MM.1S (cell line): ENCODE measurements at regions not wholly inside any gene's neighbourhood (a gene's known extent, or its start where the extent isn't known, plus 50 kb on each side); places are given as distances from the start of the nearest gene placed in this dataset.

Experiments used
- DNase-seq: peaks from one replicate; pipeline ENCODE4 v3.0.0-alpha.2; 2015
- H2AFZ ChIP-seq: fragments of 300-600 bp; sonication (generic); 2 replicates; pipeline ENCODE4 v1.6.0; 2016; ENCODE audit warnings: antibody characterized with exemption, low read length
- H3F3A ChIP-seq: fragments of 300-600 bp; sonication (generic); 2 replicates; pipeline ENCODE4 v1.6.1; 2016; ENCODE audit warnings: mild to moderate bottlenecking, antibody characterized with exemption, low read length, moderate library complexity, mixed read lengths; ENCODE audit not compliant: insufficient read depth
- H3K27ac ChIP-seq: fragments of 300-600 bp; sonication (generic); 2 replicates; pipeline ENCODE4 v1.5.1; 2016; ENCODE audit warnings: mild to moderate bottlenecking, low read length
- H3K27me3 ChIP-seq: fragments of 300-600 bp; sonication (generic); replicated peaks from 2 replicates; pipeline ENCODE4 v1.6.0; 2016; ENCODE audit warnings: low read length; ENCODE audit not compliant: insufficient read depth
- H3K36me3 ChIP-seq: fragments of 300-600 bp; sonication (generic); replicated peaks from 2 replicates; pipeline ENCODE4 v1.6.1; 2016; ENCODE audit warnings: mild to moderate bottlenecking, low read length, mixed read lengths; ENCODE audit not compliant: insufficient read depth
- H3K4me1 ChIP-seq: fragments of 300-600 bp; sonication (generic); 2 replicates; pipeline ENCODE4 v1.6.1; 2016; ENCODE audit warnings: low read length, mixed read lengths
- H3K4me2 ChIP-seq: fragments of 300-600 bp; sonication (generic); 2 replicates; pipeline ENCODE4 v1.6.0; 2016; ENCODE audit warnings: low read depth, low read length
- H3K4me3 ChIP-seq: fragments of 300-600 bp; sonication (generic); 2 replicates; pipeline ENCODE4 v1.5.1; 2016; ENCODE audit warnings: low read length, mixed read lengths
- H3K79me2 ChIP-seq: fragments of 300-600 bp; sonication (generic); 2 replicates; pipeline ENCODE4 v1.6.1; 2016; ENCODE audit warnings: mixed run types, low read length, mixed read lengths
- H3K9ac ChIP-seq: fragments of 300-600 bp; sonication (generic); 2 replicates; pipeline ENCODE4 v1.6.1; 2016; ENCODE audit warnings: low read length, mixed read lengths
- H3K9me2 ChIP-seq: fragments of 300-600 bp; sonication (generic); replicated peaks from 2 replicates; pipeline ENCODE4 v1.6.1; 2016; ENCODE audit warnings: mild to moderate bottlenecking, low read length, mixed read lengths; ENCODE audit not compliant: insufficient read depth
- H3K9me3 ChIP-seq: fragments of 300-600 bp; sonication (generic); replicated peaks from 2 replicates; pipeline ENCODE4 v1.6.1; 2016; ENCODE audit warnings: mild to moderate bottlenecking, low read length, mixed read lengths; ENCODE audit not compliant: insufficient read depth
- H4K20me1 ChIP-seq: fragments of 300-600 bp; sonication (generic); 2 replicates; pipeline ENCODE4 v1.6.1; 2016; ENCODE audit warnings: mild to moderate bottlenecking, low read length, moderate library complexity, mixed read lengths; ENCODE audit not compliant: insufficient read depth
- CTCF ChIP-seq: fragments of 300-600 bp; sonication (generic); IDR thresholded peaks from 2 replicates; pipeline ENCODE4 v1.5.1; 2016; ENCODE audit warnings: antibody characterized with exemption, low read length, mixed read lengths
- EZH2 ChIP-seq: fragments of 300-600 bp; sonication (generic); optimal IDR thresholded peaks from 2 replicates; pipeline ENCODE3; 2017; ENCODE audit warnings: low read depth, mild to moderate bottlenecking, antibody characterized with exemption, low read length, mixed read lengths
- EZH2phosphoT487 ChIP-seq: fragments of 300-600 bp; sonication (generic); IDR thresholded peaks from 2 replicates; pipeline ENCODE4 v1.6.1; 2018; ENCODE audit warnings: antibody characterized with exemption, low read length

DNA sequence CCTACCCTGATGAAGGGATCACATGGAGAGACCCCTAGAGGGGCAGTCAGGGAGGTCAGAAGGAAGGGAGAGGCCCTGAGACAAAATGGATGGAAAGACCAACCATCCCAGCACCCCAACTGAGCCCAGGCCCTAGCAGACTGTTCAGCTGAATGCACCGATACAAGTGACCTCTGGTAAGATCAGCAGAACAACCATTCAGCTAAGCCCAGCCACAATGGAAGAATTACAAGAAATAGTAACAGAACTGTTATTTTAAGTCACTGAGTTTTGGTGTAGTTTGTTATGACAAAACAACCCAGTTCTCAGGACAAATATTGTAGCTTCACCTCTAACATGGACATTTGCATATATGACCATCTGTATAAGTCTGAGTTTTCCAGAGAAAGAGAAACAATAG lies 210.4 kb upstream of the SVIL start:
- H2AFZ ChIP-seq: no peak overlapping the region
- H3K27me3 ChIP-seq: no peaks in the 10 kb centered on the region
- H3K9ac ChIP-seq: no peak overlapping the region
- H3F3A ChIP-seq: no peaks in the 10 kb centered on the region
- H3K4me1 ChIP-seq: no peaks in the 10 kb centered on the region
- H3K4me2 ChIP-seq: no peak overlapping the region
- DNase-seq: no peak
- H3K27ac ChIP-seq: no peak overlapping the region
- no peaks in the 10 kb centered on the region for H3K79me2 ChIP-seq
- no peaks in the 10 kb centered on the region for H3K9me3 ChIP-seq
- no peak for TF ChIP-seq CTCF
- no peaks in the 10 kb centered on the region for H4K20me1 ChIP-seq
- no peaks in the 10 kb centered on the region for H3K36me3 ChIP-seq
- no peak overlapping the region for H3K4me3 ChIP-seq
- H3K9me2 ChIP-seq: no peaks in the 10 kb centered on the region

GRCh38 chr10:29843143-29843542 lies 208.4 kb upstream of the SVIL start:
- no peak for DNase-seq
- no peaks in the 10 kb centered on the region for H3K36me3 ChIP-seq
- no peaks in the 10 kb centered on the region for H3K9me2 ChIP-seq
- H3K27me3 ChIP-seq: no peaks in the 10 kb centered on the region
- H3K9ac ChIP-seq: no peak overlapping the region
- H3K9me3 ChIP-seq: no peaks in the 10 kb centered on the region
- H2AFZ ChIP-seq: no peak overlapping the region
- no peak overlapping the region for H3K4me2 ChIP-seq
- H3F3A ChIP-seq: no peaks in the 10 kb centered on the region
- H3K4me1 ChIP-seq: no peaks in the 10 kb centered on the region
- no peaks in the 10 kb centered on the region for H3K79me2 ChIP-seq
- no peaks in the 10 kb centered on the region for H4K20me1 ChIP-seq
- H3K27ac ChIP-seq: no peak overlapping the region
- H3K4me3 ChIP-seq: no peak overlapping the region
- no peak for TF ChIP-seq EZH2
- TF ChIP-seq EZH2phosphoT487: no peak
- no peak for TF ChIP-seq CTCF

DNA sequence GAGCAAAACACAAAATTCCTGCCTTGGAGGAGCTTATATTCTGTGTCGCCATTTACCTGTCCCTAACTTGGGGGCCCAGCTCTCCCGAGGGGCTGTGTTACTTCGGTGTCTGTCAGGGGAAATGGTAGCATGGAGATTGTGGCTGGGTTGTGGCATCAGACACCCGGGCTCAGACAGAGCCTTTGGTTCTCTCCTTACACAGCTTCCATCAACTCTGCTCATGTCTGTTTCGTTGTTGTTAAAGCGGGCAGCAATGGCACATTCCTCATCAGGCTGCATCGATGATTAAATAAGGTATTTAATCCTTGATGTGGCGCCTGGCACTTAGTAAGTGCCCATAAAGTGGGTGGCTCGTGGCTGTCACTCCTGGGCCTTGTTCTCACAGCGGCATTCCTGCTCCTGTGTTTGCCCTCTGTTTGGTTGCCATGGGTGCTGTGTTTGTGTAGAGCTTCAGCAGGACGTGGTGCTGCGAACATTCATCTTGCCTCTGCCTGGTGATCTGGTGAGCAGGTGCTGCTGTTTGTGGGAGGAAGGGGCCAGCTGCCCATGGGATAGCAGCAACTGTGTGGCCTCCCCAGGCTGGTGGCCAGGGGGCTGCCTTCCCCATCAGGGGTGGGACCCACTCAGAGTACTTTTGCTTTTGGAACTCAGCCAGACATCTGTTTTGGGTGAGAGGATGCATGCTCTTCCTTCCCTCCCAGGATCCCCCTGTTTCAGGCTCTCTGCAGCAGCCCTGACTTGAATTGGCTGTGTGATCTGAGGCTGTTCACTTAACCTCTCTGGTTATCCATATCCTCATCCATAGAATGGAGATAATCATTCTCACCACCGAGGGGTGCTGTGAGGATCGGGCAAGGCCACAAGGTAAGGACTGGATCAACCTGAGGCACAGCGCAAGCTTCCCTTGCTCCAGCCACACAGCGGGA lies 207.2 kb upstream of the SVIL start:
- H3K36me3 ChIP-seq: no peaks in the 10 kb centered on the region
- no peak overlapping the region for H3K4me3 ChIP-seq
- no peak overlapping the region for H2AFZ ChIP-seq
- no peaks in the 10 kb centered on the region for H4K20me1 ChIP-seq
- no peak for DNase-seq
- H3K9ac ChIP-seq: no peak overlapping the region
- no peak for TF ChIP-seq EZH2
- no peak for TF ChIP-seq CTCF
- TF ChIP-seq EZH2phosphoT487: no peak
- H3F3A ChIP-seq: no peaks in the 10 kb centered on the region
- H3K4me1 ChIP-seq: no peaks in the 10 kb centered on the region
- no peaks in the 10 kb centered on the region for H3K9me3 ChIP-seq
- no peak overlapping the region for H3K4me2 ChIP-seq
- no peaks in the 10 kb centered on the region for H3K27me3 ChIP-seq
- H3K9me2 ChIP-seq: no peaks in the 10 kb centered on the region
- no peak overlapping the region for H3K27ac ChIP-seq
- H3K79me2 ChIP-seq: no peaks in the 10 kb centered on the region
